ENCODE measurements at regions not wholly inside any gene's neighbourhood (a gene's known extent, or its start where the extent isn't known, plus 50 kb on each side); places are given as distances from the start of the nearest gene placed in this dataset.

DNA sequence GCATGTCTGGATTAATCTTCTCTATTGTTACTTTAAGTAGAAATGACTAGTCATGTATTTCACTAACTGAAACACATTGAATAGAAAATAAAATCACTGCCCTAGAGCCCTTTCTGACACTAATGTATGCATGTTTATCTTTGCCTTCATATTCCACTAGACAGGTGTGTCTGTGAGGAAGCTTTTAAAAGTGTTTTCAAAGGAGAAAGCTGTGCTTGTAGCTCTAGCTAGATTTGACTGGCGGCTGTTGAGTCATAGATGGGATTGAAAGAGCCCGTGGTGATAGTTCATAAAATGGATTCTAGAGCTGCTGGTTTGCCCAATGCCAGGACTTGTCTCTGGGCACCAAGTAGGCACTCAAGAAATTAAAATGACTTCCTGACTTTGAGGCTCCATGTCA lies 189.0 kb upstream of the PIRT start:
- TF ChIP-seq EGR1 (IDR thresholded peaks at IDR 0.05) (no peak), RAD21 (IDR thresholded peaks at IDR 0.05; ENCODE audit: low read depth) (no peak), EP300 (IDR thresholded peaks at IDR 0.05; ENCODE audit: borderline replicate concordance) (no peak), ZBTB7A (IDR thresholded peaks at IDR 0.05; ENCODE audit: low read depth) (no peak), FOXM1 (IDR thresholded peaks at IDR 0.05; ENCODE audit: borderline replicate concordance, low read depth) (no peak), CREB1 (IDR thresholded peaks at IDR 0.05; ENCODE audit: low read depth) (no peak), TAF1 (IDR thresholded peaks at IDR 0.05; ENCODE audit: low read depth) (no peak), NFIC (IDR thresholded peaks at IDR 0.05) (no peak)
- TF ChIP-seq, protein P1, sequence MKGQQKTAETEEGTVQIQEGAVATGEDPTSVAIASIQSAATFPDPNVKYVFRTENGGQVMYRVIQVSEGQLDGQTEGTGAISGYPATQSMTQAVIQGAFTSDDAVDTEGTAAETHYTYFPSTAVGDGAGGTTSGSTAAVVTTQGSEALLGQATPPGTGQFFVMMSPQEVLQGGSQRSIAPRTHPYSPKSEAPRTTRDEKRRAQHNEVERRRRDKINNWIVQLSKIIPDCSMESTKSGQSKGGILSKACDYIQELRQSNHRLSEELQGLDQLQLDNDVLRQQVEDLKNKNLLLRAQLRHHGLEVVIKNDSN (IDR thresholded peaks at IDR 0.05): no peak
- TF ChIP-seq, protein P2, sequence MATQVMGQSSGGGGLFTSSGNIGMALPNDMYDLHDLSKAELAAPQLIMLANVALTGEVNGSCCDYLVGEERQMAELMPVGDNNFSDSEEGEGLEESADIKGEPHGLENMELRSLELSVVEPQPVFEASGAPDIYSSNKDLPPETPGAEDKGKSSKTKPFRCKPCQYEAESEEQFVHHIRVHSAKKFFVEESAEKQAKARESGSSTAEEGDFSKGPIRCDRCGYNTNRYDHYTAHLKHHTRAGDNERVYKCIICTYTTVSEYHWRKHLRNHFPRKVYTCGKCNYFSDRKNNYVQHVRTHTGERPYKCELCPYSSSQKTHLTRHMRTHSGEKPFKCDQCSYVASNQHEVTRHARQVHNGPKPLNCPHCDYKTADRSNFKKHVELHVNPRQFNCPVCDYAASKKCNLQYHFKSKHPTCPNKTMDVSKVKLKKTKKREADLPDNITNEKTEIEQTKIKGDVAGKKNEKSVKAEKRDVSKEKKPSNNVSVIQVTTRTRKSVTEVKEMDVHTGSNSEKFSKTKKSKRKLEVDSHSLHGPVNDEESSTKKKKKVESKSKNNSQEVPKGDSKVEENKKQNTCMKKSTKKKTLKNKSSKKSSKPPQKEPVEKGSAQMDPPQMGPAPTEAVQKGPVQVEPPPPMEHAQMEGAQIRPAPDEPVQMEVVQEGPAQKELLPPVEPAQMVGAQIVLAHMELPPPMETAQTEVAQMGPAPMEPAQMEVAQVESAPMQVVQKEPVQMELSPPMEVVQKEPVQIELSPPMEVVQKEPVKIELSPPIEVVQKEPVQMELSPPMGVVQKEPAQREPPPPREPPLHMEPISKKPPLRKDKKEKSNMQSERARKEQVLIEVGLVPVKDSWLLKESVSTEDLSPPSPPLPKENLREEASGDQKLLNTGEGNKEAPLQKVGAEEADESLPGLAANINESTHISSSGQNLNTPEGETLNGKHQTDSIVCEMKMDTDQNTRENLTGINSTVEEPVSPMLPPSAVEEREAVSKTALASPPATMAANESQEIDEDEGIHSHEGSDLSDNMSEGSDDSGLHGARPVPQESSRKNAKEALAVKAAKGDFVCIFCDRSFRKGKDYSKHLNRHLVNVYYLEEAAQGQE (IDR thresholded peaks at IDR 0.05; ENCODE audit: low read depth): no peak
- TF ChIP-seq, protein P3, sequence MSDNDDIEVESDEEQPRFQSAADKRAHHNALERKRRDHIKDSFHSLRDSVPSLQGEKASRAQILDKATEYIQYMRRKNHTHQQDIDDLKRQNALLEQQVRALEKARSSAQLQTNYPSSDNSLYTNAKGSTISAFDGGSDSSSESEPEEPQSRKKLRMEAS (IDR thresholded peaks at IDR 0.05): no peak
